ENCODE measurements at regions not wholly inside any gene's neighbourhood (a gene's known extent, or its start where the extent isn't known, plus 50 kb on each side); places are given as distances from the start of the nearest gene placed in this dataset.

DNA sequence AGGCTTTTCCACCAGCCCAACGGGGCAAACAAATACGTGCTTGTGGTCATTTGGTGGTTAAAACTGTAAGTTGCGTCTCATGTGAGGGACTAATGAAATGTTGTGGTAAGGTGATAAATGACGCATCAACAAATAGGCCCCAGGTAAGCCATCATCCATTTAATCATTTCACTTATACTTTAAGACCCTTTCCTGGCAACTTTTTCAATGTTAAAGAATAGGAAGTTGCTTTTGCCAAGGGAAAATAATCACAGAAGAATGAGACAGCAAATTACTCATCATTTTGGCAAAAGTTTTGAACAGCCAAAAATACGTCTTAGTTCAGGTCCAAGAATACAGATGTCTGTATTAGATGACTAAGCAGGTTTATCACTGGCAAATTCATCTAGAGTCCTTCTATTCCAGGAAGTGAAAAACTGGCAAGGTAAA is 660.4 kb downstream of the SLITRK1 start:
- TF ChIP-seq, protein P1, sequence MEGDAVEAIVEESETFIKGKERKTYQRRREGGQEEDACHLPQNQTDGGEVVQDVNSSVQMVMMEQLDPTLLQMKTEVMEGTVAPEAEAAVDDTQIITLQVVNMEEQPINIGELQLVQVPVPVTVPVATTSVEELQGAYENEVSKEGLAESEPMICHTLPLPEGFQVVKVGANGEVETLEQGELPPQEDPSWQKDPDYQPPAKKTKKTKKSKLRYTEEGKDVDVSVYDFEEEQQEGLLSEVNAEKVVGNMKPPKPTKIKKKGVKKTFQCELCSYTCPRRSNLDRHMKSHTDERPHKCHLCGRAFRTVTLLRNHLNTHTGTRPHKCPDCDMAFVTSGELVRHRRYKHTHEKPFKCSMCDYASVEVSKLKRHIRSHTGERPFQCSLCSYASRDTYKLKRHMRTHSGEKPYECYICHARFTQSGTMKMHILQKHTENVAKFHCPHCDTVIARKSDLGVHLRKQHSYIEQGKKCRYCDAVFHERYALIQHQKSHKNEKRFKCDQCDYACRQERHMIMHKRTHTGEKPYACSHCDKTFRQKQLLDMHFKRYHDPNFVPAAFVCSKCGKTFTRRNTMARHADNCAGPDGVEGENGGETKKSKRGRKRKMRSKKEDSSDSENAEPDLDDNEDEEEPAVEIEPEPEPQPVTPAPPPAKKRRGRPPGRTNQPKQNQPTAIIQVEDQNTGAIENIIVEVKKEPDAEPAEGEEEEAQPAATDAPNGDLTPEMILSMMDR (IDR thresholded peaks at IDR 0.05), result no peak
- no peak for TF ChIP-seq EZH2 (IDR thresholded peaks at IDR 0.05; ENCODE audit: borderline replicate concordance, insufficient read depth, low read depth, low read length, poor library complexity, severe bottlenecking)
